ENCODE measurements at regions not wholly inside any gene's neighbourhood (a gene's known extent, or its start where the extent isn't known, plus 50 kb on each side); places are given as distances from the start of the nearest gene placed in this dataset.

DNA sequence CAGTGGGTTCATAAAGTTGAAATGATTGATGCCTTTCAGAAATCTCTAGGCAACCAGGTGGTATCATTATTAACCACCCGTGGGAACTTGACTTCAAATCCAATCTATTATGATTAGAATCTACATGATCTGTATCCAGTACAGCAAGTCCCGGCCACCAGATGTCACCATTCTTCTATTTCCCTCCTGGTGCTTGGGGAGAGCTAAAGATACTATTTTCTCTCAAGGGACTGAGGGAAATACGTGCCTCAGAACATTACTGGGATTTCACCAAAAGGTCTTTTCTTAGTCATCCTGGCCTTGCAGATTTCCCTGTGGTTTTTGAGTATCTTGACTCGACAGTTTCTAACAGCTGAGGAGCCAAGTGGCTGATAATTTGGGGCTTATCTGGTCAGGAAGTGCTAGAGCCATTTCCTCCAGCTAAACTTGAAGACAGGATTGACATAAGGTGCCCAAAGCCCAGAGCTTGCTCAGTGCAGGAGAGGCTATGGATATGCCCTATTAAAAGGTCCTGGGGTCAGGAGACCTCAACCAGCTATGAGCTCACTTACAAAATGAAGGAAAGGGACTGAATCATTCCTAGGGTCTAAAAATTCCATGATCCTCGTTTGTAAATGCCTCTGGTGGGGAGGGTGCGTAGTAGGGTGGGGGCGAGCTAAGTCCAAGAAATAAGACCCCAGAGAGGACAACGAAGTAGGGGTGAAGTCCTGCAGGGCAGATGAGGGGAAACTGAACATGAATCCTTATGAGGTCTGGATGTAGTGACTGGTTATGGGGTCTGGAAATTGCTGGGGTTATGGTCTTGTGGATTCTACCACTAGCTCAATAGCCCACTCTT is 135.4 kb upstream of the MGAT5 start:
- Mint-ChIP-seq H3K4me3 (peak overlapping the region; percentile 73), H3K9me3 (no peaks in the 10 kb centered on the region), H3K27ac (peak overlapping the region; percentile 10), H3K4me1 (peaks cover 17% of the 10 kb centered on the region), H3K27me3 (ENCODE audit: insufficient read depth) (peaks cover 13% of the 10 kb centered on the region), H3K36me3 (ENCODE audit: low read depth) (no peaks in the 10 kb centered on the region)
- Histone ChIP-seq H3K4me3 (ENCODE audit: low read length) (peak overlapping the region; percentile 79), H3K9me3 (ENCODE audit: control insufficient read depth, low read length) (no peaks in the 10 kb centered on the region), H3K9ac (ENCODE audit: extremely low read depth, low read length, poor library complexity, severe bottlenecking) (no peak overlapping the region), H3K4me1 (ENCODE audit: control insufficient read depth, insufficient read depth, low read length) (peaks cover 4% of the 10 kb centered on the region), H3K27ac (ENCODE audit: low read depth, low read length) (no peak overlapping the region), H3K36me3 (ENCODE audit: control insufficient read depth, insufficient read depth, low read length) (no peaks in the 10 kb centered on the region), H3K27me3 (ENCODE audit: control insufficient read depth, insufficient read depth, low read length, poor library complexity, severe bottlenecking) (peaks cover 6% of the 10 kb centered on the region)
- TF ChIP-seq, protein P1, sequence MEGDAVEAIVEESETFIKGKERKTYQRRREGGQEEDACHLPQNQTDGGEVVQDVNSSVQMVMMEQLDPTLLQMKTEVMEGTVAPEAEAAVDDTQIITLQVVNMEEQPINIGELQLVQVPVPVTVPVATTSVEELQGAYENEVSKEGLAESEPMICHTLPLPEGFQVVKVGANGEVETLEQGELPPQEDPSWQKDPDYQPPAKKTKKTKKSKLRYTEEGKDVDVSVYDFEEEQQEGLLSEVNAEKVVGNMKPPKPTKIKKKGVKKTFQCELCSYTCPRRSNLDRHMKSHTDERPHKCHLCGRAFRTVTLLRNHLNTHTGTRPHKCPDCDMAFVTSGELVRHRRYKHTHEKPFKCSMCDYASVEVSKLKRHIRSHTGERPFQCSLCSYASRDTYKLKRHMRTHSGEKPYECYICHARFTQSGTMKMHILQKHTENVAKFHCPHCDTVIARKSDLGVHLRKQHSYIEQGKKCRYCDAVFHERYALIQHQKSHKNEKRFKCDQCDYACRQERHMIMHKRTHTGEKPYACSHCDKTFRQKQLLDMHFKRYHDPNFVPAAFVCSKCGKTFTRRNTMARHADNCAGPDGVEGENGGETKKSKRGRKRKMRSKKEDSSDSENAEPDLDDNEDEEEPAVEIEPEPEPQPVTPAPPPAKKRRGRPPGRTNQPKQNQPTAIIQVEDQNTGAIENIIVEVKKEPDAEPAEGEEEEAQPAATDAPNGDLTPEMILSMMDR (conservative IDR thresholded peaks at IDR 0.05): peak; percentile 92
- DNase-seq: peak; percentile 92
- WGBS, 2 experiments (ENCODE audit: insufficient coverage in 1 of 2, insufficient read length in 1 of 2): 46 to 50% methylated on average over 7 to 8 of the region's 8 CpGs

DNA sequence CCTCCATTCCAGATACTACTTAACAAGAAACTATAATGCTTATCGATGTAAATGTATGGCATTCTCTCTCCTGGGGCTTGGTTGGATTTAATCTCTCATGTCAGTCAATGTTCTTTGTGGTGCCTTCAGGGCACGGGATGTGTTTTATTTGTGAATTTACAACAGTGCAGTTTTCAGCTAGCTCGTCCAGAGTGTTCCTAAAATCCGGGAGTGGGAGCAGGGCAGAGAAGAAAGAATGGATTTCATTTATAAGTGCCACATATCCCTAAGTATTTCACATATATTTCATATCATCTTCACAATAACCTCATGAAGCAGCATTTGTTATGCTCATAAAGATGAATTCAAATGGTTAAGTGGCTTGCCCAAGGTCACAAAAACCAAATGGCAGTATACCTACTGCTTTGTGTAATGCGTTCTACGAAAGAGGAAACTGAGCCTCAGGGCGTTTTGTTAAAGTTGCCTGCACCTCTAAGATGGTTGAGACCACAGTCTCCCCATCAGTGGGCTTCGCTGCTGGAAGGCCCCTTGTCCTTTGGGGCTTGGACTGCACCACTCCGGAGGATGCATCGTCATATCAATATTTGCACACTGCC is 134.7 kb upstream of the MGAT5 start:
- 34 to 46% methylated on average over 4 to 10 of the region's 10 CpGs for WGBS, 2 experiments (ENCODE audit: insufficient coverage in 1 of 2, insufficient read length in 1 of 2)
- H3K9ac ChIP-seq (ENCODE audit: extremely low read depth, low read length, poor library complexity, severe bottlenecking): peak overlapping the region; percentile 48

DNA sequence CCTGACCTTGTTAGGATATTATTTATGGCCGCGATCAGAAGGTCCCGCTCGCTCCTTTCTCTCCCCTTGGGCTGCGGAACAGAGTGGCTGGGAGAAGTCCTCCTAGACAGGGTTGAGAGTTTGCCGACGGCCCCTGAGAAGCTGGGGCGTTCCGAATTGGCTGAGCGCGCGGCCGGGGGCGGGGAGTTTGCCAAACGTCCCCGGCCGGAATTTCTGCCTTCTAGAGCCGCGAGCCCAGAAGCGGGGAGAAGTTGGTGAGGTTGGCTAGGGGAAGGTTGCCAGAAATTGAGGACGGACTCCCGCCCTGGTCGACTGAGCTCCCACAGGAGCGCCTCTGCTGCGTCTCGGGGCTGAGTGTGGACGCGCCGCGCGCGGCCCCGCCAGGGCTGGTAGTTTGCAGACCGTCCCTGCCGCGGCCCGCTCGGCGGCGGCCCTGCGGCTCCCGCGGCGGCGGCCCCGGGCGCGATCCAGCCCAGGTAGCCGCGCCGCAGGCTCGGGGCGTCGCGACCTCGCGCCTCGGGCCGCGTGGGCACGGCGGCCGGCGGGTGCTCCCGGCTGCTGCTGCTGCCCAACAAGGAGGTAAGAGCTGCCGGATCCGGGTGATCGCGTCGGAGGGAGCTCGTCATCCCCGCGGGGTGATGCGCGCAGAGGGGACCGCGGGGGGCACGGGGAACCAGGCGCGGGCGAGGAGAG is 134.0 kb upstream of the MGAT5 start:
- H3K9me3 Mint-ChIP-seq: no peaks in the 10 kb centered on the region
- H3K9ac ChIP-seq (ENCODE audit: extremely low read depth, low read length, poor library complexity, severe bottlenecking): peak overlapping the region; percentile 48

More for the DNA sequence above, 134.7 kb upstream of the MGAT5 start:
- H3K9me3 Mint-ChIP-seq: no peaks in the 10 kb centered on the region
- Histone ChIP-seq H3K4me3 (ENCODE audit: low read length) (peak overlapping the region; percentile 79), H3K36me3 (ENCODE audit: control insufficient read depth, insufficient read depth, low read length) (no peaks in the 10 kb centered on the region), H3K9me3 (ENCODE audit: control insufficient read depth, low read length) (no peaks in the 10 kb centered on the region), H3K27me3 (ENCODE audit: control insufficient read depth, insufficient read depth, low read length, poor library complexity, severe bottlenecking) (peaks cover under 1% of the 10 kb centered on the region), H3K4me1 (ENCODE audit: control insufficient read depth, insufficient read depth, low read length) (peaks cover 4% of the 10 kb centered on the region), H3K27ac (ENCODE audit: low read depth, low read length) (no peak overlapping the region)
- H3K27me3 Mint-ChIP-seq (ENCODE audit: insufficient read depth): peaks cover 11% of the 10 kb centered on the region
- TF ChIP-seq, protein P1 (conservative IDR thresholded peaks at IDR 0.05): no peak
- H3K36me3 Mint-ChIP-seq (ENCODE audit: low read depth): no peaks in the 10 kb centered on the region
- DNase-seq: no peak
- H3K4me3 Mint-ChIP-seq: peak overlapping the region; percentile 73
- peaks cover 18% of the 10 kb centered on the region for H3K4me1 Mint-ChIP-seq
- H3K27ac Mint-ChIP-seq: no peak overlapping the region

More for the DNA sequence above, 134.0 kb upstream of the MGAT5 start:
- 0 to 1% methylated on average over 16 to 81 of the region's 81 CpGs for WGBS, 2 experiments (ENCODE audit: insufficient coverage in 1 of 2, insufficient read length in 1 of 2)
- no peaks in the 10 kb centered on the region for H3K36me3 Mint-ChIP-seq (ENCODE audit: low read depth)
- Histone ChIP-seq H3K27me3 (ENCODE audit: control insufficient read depth, insufficient read depth, low read length, poor library complexity, severe bottlenecking) (no peaks in the 10 kb centered on the region), H3K4me1 (ENCODE audit: control insufficient read depth, insufficient read depth, low read length) (peaks cover 4% of the 10 kb centered on the region), H3K4me3 (ENCODE audit: low read length) (peak overlapping the region; percentile 79), H3K36me3 (ENCODE audit: control insufficient read depth, insufficient read depth, low read length) (no peaks in the 10 kb centered on the region), H3K9me3 (ENCODE audit: control insufficient read depth, low read length) (no peaks in the 10 kb centered on the region), H3K27ac (ENCODE audit: low read depth, low read length) (peak overlapping the region; percentile 71)
- peak overlapping the region; percentile 73 for H3K4me3 Mint-ChIP-seq
- H3K27ac Mint-ChIP-seq: peak overlapping the region; percentile 90
- H3K4me1 Mint-ChIP-seq: peaks cover 20% of the 10 kb centered on the region
- TF ChIP-seq, protein P1 (conservative IDR thresholded peaks at IDR 0.05): no peak
- peak; percentile 96 for DNase-seq
- H3K27me3 Mint-ChIP-seq (ENCODE audit: insufficient read depth): peaks cover 9% of the 10 kb centered on the region
